PFSK-1 (cell line): ENCODE measurements at regions not wholly inside any gene's neighbourhood (a gene's known extent, or its start where the extent isn't known, plus 50 kb on each side); places are given as distances from the start of the nearest gene placed in this dataset.
A peak's percentile ranks its signal among the peaks of the same experiment; 100 is the strongest.

Source experiments
- FOXP2 ChIP-seq: optimal IDR thresholded peaks from 2 replicates; pipeline ENCODE3; 2011; ENCODE audit warnings: borderline replicate concordance, control low read depth, inconsistent platforms; ENCODE audit not compliant: insufficient read depth; ENCODE audit errors: extremely low read length, extremely low read depth
- POLR2AphosphoS5 ChIP-seq: IDR thresholded peaks from 2 replicates; pipeline ENCODE4 v1.6.1; 2012; ENCODE audit warnings: low read depth, mild to moderate bottlenecking, control low read depth, low read length, moderate library complexity
- REST ChIP-seq, 2 experiments: IDR thresholded peaks; 2 replicates each; pipeline versions ENCODE4 v1.6.1 to v1.8.0; 2011 to 2012; ENCODE audit warnings: low read depth in 2 of 2, low read length in 2 of 2, control low read depth in 1 of 2, inconsistent platforms in 1 of 2, mild to moderate bottlenecking in 1 of 2, moderate library complexity in 1 of 2; ENCODE audit not compliant: insufficient read depth in 1 of 2
- SIN3A ChIP-seq: IDR thresholded peaks from 2 replicates; pipeline ENCODE4 v1.6.1; 2012; ENCODE audit warnings: mild to moderate bottlenecking, low read length, moderate library complexity, borderline replicate concordance; ENCODE audit not compliant: insufficient read depth
- TAF1 ChIP-seq: IDR thresholded peaks from 2 replicates; pipeline ENCODE4 v1.6.1; 2012; ENCODE audit warnings: low read length, control low read depth, borderline replicate concordance; ENCODE audit not compliant: insufficient read depth

GRCh38 chr21:16187603-16188301 is 458.0 kb downstream of the USP25 start:
- TF ChIP-seq SIN3A (no peak), POLR2AphosphoS5 (no peak), FOXP2 (no peak), TAF1 (no peak), REST (IDR thresholded peaks at IDR 0.05; ENCODE audit: insufficient read depth in 1 of 2, low read depth in 2 of 2, low read length in 2 of 2) (no peak)

GRCh38 chr21:16192902-16193301 is 463.1 kb downstream of the USP25 start:
- TF ChIP-seq REST (IDR thresholded peaks at IDR 0.05; ENCODE audit: insufficient read depth in 1 of 2, low read depth in 2 of 2, low read length in 2 of 2): no peak
- no peak for TF ChIP-seq FOXP2
- TF ChIP-seq SIN3A: no peak
- TF ChIP-seq POLR2AphosphoS5: no peak
- no peak for TF ChIP-seq TAF1

- TF ChIP-seq POLR2AphosphoS5 (no peak), REST (IDR thresholded peaks at IDR 0.05; ENCODE audit: insufficient read depth in 1 of 2, low read depth in 2 of 2, low read length in 2 of 2) (no peak), TAF1 (no peak), FOXP2 (no peak)
Observed at GRCh38 chr21:16193496-16194094, 463.8 kb downstream of the USP25 start.

GRCh38 chr21:16194095-16194787 is 464.5 kb downstream of the USP25 start:
- TF ChIP-seq SIN3A: peak; percentile 69; the same call in 1 of the 2 replicates
- no peak; the same call in 1 of the 2 replicates for TF ChIP-seq POLR2AphosphoS5

DNA sequence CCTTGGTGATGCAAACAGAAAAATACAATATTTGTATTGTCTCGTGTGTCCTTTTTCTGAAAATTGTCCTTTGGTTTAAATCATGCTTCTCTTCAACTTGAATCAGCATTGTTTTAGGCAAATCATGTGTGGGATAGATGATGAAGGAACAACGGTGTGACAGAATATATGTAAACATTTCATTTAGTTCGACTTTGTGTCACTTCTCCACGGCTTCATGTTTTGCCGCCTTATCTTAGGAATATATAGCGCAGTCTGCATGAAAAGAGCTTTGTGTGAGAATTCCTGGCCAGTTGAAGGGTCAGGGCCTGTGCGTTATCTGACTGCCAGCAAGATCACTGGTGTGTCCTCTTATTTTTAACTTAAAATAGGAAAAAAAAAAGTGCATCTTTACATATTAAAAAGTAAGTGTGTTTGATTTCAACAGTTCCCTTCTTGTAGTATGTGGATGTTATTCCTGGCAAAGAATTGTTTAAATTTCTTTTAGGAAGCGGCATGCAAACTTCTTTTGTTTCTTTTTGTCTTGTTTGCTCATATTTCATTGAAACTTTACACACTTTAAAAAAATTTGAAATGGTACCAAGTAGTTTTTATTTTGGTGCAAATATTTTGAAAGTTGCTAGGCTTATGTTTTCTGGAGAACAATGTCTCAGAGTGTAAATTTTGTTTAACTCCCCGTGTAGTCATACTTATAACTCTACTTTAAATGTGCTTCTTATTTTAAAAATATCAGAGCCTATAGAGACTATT is 465.2 kb downstream of the USP25 start:
- TF ChIP-seq POLR2AphosphoS5 (no peak), TAF1 (no peak), REST (IDR thresholded peaks at IDR 0.05; ENCODE audit: insufficient read depth in 1 of 2, low read depth in 2 of 2, low read length in 2 of 2) (no peak)
